Amygdala (tissue), 56 donors: ENCODE measurements at regions not wholly inside any gene's neighbourhood (a gene's known extent, or its start where the extent isn't known, plus 50 kb on each side); places are given as distances from the start of the nearest gene placed in this dataset.
A peak's percentile ranks its signal among the peaks of the same experiment; 100 is the strongest.
"Not testable (repeated sequence)": the region's sequence is repeated elsewhere in the genome, so short reads cannot be mapped to it uniquely, and the experiment has no call there.

Experiments used
- DNase-seq, 56 donors: peaks; one replicate each; lab custom pipeline; 2025; lab: John Stamatoyannopoulos, UW

DNA sequence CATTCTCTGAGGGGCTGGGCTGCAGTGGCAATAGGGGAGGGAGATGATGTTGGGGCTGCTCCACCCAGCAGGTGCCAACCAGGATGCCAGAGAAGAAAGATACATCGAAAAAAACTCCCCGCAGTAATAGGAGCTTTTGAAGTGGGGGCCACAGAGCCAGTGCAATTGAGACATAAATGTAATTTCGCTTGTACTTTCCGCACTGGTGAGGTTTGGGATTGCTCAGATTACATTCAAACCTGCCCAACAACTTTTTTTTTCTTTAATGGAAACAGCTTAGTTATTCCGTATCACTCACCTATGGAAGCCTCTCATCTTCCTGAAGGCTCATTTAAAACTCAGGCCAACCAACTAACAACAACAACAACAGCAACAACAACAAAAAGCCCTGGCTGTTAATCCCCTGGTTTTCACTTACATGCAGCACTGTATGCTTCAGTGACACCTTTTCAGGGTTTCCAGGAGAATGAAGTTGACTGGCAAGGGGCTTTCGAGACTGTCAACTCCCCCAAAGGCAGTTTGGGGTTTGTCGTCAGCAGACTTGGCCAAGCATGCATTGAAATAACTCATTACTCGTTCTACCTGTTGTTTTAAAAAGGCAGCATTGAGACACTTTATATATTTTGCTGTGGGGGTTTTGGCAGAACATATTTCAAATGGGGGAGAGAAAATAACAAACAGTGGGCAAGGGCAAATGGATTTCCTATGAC is 163.8 kb downstream of the EBLN2 start:
- DNase-seq = no peak

DNA sequence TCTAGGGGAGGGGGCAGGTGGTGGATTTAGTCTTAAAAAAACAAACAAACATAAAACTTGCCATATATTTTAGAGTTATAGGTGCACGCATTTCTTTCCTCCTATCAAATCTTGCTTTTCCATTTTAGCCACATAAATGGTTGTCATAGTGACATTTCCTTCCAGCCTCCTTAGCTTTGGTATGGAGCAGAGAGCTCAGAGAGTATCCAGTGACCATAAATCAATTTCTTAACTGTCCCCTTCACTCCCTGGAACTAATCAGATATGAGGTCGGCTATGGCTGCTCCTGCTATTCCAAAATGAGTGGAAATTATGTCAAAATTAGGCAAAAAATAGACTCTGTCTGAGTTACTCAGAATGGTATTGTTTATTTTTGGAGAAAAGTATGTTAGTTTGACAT is 164.5 kb downstream of the EBLN2 start:
- no peak for DNase-seq

DNA sequence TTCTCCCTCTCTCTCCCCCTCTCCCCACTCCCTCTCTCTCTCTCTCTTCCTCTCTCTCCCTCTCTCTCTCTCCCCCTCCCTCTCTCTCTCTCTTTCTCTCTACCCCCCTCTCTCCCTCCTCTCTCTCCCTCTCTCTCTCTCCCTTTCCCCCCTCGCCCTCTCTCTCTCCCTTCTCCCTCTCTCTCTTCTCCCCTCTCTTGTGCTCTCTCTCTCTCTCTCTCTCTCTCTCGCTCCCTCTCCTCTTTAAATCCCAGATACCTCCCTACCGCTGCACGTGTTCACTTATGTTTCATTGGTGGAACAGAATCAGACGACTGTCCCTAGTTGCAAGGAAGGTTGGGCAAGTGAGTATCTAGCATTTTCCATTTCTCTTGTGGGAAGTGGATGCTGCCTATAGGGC is 166.5 kb downstream of the EBLN2 start:
- no peak for DNase-seq

DNA sequence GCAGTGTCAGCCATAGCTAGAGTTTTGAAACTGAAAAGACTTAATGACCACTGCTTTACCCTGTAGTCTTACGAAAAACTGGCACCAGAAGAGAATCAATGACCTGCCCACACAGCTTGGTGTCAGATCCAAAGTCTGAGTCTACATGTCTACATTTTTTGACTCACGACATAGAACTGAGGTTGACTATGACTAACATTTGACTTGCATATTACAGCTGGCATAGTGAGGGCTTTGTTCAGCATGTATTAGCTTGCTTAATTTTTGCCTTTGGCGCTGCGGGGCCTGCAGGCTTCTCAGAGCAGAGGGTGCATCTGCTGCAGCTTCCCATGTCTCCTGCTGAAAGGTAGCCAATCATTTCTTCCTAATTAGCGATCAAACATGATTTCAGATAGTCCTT is 167.0 kb downstream of the EBLN2 start:
- no peak for DNase-seq

- DNase-seq = peak in 1 of 56 donors; percentile 3
Observed at GRCh38 chr3:73228959-73229358, 167.5 kb downstream of the EBLN2 start.

DNA sequence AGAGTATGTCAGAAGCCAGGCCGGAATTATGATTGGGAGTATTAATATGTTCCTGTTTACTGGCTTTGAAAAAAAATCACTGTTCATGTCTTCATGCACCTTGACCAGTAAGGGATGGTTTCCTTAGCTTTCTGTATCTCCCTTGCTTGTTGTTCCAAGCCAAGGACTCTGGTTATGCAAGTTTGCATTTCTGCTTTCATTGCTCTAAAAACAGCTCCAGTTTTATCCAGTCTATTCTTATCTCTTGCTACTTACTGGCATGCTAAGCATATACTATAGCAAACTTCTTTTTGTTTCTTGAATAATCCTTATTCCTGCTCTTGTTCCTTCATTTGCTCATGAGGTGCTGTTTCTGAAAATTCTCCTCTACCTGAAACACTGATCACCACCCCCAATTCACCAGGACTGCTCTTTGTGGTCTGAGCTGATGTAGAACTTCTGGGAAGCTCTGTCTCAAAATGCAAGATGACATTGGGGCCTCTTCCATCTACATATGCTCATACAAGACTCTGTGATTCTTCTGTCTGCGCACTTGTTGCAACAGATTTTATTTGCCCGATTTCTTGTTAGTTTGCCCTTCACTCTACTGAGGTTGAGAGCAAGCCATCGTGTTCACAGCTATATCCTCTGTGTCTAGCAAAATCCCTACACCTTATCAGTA is 173.0 kb downstream of the EBLN2 start:
- DNase-seq = no peak

DNA sequence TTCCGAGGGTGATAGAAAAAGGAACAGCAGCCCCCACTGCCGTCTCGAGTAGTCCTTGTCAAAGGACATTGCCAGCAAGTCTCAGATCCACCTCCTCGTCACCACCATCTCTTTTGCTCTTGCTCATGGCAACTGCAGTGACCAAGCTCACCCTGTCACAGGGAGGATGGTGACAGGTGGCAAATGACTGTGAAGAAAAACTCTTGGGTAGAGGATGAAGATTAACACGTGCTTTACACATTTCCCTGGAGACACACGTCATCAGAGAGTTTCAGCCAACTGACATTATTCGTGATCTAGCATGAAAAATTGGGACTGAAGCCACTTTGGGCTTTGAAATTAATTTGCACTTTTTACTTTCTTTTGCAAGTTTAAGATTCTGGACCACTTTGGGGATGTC is 174.3 kb downstream of the EBLN2 start:
- DNase-seq = no peak

DNA sequence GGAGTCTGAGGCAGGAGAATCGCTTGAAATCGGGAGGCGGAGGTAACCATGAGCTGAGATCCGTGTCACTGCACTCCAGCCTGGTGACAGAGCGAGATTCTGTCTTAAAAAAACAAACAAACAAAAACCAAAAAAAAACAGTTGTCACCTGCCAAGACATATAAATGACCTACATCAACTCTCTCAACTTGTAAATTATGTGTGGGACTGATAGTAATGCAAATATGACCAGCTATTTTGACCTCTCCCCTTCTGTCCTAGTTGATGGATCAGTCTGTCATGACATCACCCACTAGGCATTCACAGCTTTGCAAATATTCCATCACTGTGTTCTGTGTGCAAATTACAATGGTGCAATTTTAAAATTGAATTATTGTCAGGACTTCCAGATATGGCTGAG is 175.4 kb downstream of the EBLN2 start:
- no peak for DNase-seq

GRCh38 chr3:73243740-73244139 is 182.3 kb downstream of the EBLN2 start:
- no peak for DNase-seq

DNA sequence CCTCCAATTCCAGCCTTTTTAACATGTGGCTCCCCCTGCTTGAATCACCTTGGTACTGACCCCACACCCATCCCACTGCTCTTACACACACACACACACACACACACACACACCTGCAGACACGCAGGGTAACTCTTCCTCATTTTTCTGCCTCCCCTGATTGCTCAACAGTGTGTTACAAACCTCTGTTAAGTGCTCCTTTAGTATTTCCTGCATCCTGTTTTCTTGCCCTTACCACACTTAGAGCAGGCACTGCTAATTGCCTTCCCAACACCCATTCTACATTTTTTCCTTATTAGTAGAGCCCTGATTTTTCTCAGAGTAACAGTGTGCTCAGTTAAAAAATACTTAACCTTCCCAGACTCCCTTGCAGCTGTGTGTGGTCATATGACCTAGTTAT is 184.0 kb downstream of the EBLN2 start:
- no peak for DNase-seq

DNA sequence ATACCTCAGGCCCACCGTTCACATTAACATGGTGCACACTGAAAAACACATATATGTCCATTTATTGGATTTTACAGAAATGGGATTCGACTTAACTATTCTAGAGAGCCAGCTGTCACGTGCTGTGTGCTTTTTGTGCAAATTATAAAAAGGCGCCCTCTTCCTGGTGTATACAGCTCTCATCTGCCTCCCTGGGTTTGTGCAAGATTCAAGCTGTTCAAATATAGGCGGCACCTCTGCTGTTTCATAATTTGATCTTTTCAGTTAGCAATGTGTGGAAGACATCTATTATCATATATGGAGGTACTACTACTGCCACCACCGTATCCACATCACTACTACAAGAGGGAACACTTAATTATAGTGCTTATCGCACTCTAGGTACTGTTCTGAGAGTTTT is 187.6 kb downstream of the EBLN2 start:
- no peak for DNase-seq

DNA sequence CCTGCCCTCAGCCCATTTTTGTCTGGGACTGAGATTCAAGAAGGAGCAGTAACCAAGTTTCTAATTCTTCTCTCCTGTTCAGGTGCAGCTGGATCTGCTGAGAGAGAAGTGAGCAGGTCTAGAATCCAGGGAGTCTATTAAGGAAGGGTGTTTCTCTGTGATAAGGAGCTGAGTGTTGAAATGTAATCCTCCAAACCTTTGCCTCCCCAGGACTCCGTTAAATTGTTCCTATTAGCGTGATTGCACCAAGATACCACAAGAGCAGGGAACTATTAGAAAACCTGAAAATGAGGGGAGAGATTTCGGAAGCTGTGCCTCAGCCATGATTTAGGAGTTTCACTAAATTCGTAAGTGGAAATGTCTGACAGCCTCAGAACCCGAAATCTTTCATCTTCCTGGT is 192.6 kb downstream of the EBLN2 start:
- no peak for DNase-seq

GRCh38 chr3:73255609-73256029 is 194.2 kb downstream of the EBLN2 start:
- DNase-seq = peak in 27 of 56 donors; percentile 1 to 61 (median 14)

- no peak for DNase-seq
Observed at GRCh38 chr3:73257186-73257585, 195.7 kb downstream of the EBLN2 start.

GRCh38 chr3:73258057-73258456 is 196.6 kb downstream of the EBLN2 start:
- no peak for DNase-seq

GRCh38 chr3:73259291-73259690 is 197.8 kb downstream of the EBLN2 start:
- DNase-seq = no peak

DNA sequence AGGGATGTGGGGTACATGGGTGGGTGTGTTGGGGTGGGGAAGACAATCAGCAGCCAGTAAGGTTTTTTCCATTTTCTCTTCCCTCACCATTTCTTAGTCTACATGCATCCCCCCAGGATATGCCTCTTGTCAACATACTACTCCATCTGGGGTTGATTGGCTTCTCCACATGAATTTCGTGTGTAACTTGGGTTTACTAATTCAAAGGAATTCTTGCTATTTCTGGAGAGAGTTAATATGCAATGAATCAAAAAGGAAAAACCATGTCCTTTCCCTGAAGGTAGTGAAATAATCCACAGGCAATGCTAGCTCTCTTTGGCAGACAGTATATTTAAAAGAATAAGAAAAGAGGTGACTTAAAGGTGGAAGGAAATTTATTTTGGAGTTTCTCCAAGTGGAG is 198.4 kb downstream of the EBLN2 start:
- DNase-seq = no peak

DNA sequence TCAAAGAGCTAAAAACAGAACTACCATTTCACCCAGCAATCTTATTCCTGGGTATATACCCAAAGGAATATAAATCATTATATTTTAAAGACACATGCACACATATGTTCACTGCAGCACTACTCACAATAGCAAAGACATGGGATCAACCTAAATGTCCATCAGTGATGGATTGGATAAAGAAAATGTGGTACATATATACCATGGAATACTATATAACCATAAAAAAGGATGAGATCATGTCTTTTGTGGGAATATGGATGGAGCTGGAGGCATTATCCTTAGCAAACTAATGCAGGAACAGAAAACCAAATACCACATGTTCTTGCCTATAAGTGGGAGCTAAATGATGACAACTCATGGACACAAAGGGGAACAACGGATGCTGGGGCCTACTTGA is 205.1 kb downstream of the EBLN2 start:
- DNase-seq = not testable (repeated sequence)

- DNase-seq = not testable (repeated sequence)
Observed at GRCh38 chr3:73269126-73269525, 207.7 kb downstream of the EBLN2 start.

GRCh38 chr3:73270839-73271483 is 209.5 kb downstream of the EBLN2 start:
- DNase-seq = no peak

- no peak for DNase-seq
Observed at GRCh38 chr3:73273341-73273740, 211.9 kb downstream of the EBLN2 start.

DNA sequence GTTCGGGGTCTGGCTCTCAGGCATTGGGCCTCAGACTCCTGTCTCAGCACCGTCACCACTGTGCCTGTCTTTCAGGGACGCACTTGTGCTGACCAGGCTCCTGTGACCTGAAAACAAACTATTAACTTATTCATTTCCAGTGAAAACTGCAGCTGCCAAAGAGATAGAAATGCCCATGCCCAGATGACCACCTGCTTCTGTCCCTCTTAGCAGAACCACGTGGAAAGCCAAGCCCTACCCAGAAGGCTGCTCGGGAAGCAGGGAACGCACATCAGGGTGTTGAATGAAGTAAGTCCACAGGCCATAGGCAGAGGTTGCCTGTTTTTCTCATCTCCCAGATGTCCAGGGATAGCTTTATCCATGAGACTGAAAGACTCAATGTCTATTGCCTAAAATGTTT is 219.3 kb downstream of the EBLN2 start:
- no peak for DNase-seq
